ENCODE measurements at regions not wholly inside any gene's neighbourhood (a gene's known extent, or its start where the extent isn't known, plus 50 kb on each side); places are given as distances from the start of the nearest gene placed in this dataset.
A peak's percentile ranks its signal among the peaks of the same experiment; 100 is the strongest.

DNA sequence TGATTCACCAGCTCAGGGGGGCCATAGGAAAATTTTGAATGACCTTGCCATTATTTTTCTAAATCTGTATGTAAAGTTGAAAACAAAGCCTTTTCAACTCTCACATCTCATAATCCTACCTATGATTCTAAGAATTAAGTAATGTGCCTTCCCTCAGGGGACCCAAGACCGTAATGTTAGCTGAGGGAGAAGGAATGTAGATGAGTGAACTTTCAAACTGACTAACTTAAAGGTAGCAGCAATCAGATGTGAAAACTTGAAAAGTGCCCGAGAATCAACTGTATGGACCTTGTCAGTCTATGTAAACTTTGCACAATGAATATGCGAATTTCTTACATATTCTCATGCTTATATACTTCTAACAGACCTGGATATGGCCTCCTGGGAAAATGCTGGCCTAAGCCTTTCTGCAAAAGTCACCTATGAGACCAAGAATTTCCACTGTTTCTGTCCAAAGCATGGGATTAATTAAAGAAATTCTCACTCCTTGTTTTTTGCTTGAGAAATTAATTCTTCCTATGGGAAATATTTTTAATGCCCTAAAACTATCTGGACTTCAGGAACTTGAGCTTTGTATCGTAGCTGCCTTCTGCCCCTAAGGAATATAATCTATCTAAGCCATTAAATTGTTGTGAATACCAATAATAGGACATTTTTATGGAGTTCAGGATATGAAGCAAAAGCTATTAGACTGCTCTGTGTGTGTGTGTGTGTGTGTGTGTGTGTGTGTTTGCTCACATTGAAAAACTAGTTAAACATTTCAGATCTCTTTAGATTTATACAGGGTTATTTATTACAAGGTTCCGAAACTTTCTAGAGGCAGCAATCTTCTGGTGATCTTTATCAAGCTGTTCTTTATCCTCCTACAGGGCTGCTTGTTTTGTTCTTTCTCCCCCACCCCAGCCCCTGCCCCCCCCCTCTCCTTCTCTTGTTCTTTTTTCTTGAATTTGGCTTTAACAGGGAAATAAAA is 169.1 kb upstream of the CLINT1 start:
- DNase-seq (ENCODE audit: low spot score in 2 of 2) (no peak), ATAC-seq (no peak)
- H3K9me3 Mint-ChIP-seq, result no peaks in the 10 kb centered on the region
- H3K36me3 Mint-ChIP-seq, result no peaks in the 10 kb centered on the region
- H3K27ac Mint-ChIP-seq, result no peak overlapping the region

DNA sequence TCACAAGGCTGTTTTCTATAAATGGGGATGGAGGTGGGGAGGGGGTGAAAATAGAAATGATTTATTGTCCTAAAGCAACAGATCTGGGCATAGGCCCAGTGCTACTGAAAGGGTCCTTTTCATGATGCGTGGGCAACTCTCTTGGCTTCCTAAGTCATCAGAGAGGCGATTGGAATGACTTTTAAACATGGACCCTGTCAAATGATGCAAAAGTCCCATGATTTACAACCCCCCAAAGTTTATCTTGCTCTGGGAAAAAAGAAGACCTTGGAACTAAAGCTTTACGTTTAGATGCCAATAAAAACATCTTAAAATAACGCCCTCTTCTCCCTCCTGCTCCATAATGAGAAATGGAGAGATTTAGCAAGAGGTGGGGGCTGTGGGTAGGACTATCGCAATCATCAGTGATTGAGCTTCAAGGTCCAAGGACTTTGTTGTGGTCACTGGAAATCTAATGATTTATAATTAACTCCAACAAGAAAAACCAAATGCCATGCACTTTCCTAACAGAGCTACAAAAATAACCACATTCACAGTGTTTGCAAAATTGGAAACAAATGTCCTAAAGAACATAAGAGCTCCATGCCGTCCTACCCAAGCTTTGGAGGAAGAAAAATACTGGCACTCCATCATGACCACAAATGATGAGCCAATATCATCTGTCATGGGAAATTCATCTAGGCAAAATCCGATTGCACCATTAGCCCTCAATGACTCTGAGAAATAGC is 167.5 kb upstream of the CLINT1 start:
- Mint-ChIP-seq H3K36me3 (no peaks in the 10 kb centered on the region), H3K27ac (no peak overlapping the region), H3K9me3 (no peaks in the 10 kb centered on the region)
- no peak for ATAC-seq
- no peak for DNase-seq (ENCODE audit: low spot score in 2 of 2)

DNA sequence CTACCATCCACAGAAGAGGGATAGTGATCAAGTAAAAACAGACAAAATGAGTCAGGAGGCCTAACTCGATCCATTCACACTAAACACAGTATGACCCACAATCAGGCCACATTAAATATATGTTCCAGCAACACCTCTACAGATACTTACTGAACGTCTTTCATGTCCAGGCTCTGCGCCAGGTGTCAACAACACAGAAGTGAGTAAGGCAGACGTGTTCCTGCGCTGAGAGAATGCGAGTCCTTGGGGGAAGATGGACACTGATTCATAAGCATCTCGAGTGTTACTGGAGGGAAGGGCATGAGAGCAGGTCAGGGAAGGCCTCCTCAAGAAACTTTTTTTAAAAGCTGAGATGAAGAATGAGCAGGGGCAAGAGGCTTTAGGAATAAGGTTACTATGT is 164.3 kb upstream of the CLINT1 start:
- Mint-ChIP-seq H3K9me3 (no peaks in the 10 kb centered on the region), H3K27ac (no peak overlapping the region), H3K36me3 (no peaks in the 10 kb centered on the region)
- no peak for ATAC-seq
- no peak for DNase-seq (ENCODE audit: low spot score in 2 of 2)

DNA sequence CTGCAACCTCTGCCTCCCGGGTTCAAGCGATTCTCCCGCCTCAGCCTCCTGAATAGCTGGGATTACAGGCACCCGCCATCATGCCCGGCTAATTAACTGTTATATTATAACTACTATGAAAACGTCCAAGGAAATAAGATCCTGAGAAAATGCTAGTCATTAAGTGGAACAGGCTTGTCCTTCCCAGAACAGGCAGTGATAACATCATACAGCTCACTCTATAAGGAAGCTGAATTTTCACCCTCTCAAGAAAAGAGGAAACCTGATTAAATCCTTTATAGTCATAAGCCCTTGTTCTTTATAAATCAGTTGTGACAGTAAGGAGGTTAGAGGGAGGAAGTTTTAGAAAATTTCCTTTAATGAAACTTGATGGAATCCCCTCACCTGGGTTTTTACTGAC is 163.9 kb upstream of the CLINT1 start:
- H3K27ac Mint-ChIP-seq, result no peak overlapping the region
- no peaks in the 10 kb centered on the region for H3K9me3 Mint-ChIP-seq
- ATAC-seq (no peak), DNase-seq (ENCODE audit: low spot score in 2 of 2) (no peak)
- H3K36me3 Mint-ChIP-seq, result no peaks in the 10 kb centered on the region

DNA sequence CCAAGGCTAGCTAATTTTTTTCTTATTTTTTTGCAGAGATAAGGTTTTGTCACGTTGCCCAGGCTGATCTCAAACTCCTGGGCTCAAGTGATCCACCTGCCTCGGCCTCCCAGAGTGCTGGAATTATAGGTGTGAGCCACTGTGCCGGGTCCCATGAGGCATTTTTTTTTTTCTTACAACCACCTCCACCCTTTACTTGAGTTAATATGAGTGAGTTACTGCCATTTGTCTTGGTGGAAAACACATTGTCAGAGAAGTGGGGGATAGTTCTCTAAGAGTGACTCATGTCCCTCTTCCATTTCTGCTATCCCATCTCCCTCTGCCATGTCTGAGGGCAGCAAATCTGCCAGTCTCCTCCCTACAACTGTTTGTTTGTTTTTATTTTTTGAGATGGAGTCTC is 163.4 kb upstream of the CLINT1 start:
- ATAC-seq, result no peak
- Mint-ChIP-seq H3K27ac (no peak overlapping the region), H3K36me3 (no peaks in the 10 kb centered on the region), H3K9me3 (no peaks in the 10 kb centered on the region)
- DNase-seq (ENCODE audit: low spot score in 2 of 2), result no peak

DNA sequence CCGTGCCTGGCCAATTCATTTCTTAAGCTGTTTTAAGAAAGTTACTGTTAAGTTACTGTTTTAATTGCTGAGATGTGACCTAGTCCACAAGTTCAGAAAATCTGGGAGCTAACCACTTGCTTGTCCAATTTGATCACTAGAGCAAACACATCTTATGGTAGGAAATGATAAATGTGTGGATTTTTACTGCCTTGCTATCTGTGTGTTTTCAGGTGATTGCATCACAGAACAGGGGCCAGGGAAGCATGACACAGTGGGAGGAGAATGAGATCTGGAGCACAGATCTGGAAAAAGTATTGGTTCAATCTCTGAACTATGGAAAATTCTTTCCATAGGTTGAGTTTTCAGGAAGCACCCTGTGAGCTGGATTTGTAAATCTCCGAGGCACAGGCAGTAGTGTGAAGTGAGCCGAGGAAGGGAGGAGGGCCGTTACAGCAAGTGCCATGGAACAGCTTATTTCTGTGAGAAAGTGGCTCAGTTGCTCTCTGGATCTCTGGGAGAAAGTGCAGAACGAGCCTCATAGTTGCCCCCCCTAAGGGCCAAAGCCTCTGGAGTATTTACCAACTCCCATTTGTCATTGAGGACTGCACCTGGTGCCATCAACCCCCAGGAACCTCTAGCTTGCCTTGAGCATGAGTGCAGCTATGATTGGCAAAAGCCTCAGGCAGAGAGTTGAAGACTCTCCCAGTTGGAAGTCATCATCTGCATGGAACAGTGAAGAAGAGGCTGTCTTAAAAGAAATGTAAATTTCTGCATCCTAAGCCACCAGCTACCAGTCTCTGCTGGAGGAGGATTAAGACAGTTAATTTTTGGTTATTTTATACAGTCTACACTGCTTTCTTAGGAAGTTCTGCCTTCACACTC is 161.8 kb upstream of the CLINT1 start:
- no peak overlapping the region for H3K27ac Mint-ChIP-seq
- ATAC-seq, result no peak

DNA sequence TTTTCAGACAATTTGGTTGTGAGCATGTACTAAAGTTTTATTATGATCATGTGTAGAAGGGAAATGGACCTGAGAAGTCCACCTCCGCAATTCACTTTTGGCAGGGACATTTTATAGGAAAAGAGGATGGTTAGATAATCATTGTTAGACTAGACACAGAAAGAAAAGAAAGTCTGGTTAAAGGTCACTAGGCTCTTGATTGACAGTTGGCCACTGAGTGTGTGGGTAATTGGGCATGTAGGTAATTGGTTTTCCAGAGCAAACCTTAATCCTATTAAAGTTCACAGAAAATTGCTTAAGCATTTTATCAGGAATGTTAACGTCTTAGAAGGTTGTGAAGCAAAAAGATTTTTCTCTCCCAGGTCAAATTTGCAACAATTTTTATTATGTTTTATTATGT is 158.5 kb upstream of the CLINT1 start:
- ATAC-seq (no peak), DNase-seq (ENCODE audit: low spot score in 2 of 2) (no peak)
- Mint-ChIP-seq H3K36me3 (no peaks in the 10 kb centered on the region), H3K27ac (no peak overlapping the region), H3K9me3 (no peaks in the 10 kb centered on the region)

More for the DNA sequence above, 161.8 kb upstream of the CLINT1 start:
- Mint-ChIP-seq H3K36me3 (no peaks in the 10 kb centered on the region), H3K9me3 (no peaks in the 10 kb centered on the region)
- DNase-seq (ENCODE audit: low spot score in 2 of 2), result no peak

DNA sequence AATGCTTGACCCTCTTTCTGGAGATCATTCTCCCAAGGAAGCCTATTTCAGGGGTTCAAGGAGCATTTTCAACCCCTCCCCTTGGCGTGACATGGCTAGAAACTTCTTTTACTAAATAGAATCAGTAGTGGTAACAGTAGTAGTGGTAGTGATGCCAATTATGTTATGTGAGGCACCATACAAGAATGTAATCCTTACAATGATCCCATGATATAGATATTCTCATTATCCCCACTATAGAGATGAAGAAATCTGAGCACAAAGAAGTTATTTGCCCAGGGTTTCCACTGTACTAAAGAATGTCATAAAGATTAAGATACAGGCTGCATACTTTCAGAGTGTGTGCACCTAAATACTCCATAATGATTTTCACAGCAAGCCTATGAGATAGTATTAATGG is 155.4 kb upstream of the CLINT1 start:
- ATAC-seq (no peak), DNase-seq (ENCODE audit: low spot score in 2 of 2) (no peak)
- Mint-ChIP-seq H3K27ac (no peak overlapping the region), H3K9me3 (no peaks in the 10 kb centered on the region), H3K36me3 (no peaks in the 10 kb centered on the region)

DNA sequence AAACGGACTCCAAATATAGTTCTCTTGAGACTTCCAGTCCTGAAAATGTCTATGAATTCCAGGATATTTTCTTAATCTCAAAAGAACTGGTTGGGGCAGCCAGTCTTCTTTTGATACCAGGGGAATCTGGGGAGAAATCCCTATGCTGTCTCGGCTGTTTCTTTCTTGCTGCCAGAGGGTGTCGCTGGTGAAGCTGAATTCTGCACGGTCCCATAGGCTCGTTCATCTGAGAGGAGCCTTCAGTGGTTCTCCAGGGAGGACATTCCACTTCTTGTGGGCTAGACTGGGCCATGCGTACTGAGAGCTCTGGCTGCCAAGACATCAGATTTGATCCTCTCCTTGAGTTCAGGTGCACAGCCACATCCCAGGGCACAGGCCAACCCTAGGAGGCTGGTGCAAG is 155.0 kb upstream of the CLINT1 start:
- DNase-seq (ENCODE audit: low spot score in 2 of 2), result no peak

DNA sequence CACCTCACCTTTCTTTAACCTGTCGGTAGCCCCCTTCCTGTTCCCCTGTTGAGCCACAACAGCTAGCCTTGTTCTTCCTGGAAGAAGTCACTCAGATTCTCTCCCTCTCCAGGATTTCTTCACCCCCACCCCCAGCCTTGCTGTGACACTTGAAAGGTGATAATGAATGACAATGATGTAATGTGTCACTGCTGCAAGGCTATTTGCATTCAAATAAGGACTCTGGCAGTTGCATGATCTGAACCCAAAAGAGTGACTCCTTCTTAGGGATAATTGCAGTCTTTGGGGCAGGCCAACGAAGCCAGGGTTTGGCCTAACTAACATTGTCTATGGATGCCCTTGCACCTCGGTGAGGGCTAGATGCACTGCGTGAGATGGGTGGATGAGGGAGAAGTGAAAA is 154.4 kb upstream of the CLINT1 start:
- ATAC-seq (no peak), DNase-seq (ENCODE audit: low spot score in 2 of 2) (no peak)
- no peak overlapping the region for H3K27ac Mint-ChIP-seq
- H3K9me3 Mint-ChIP-seq, result no peaks in the 10 kb centered on the region
- no peaks in the 10 kb centered on the region for H3K36me3 Mint-ChIP-seq

More for the DNA sequence above, 155.0 kb upstream of the CLINT1 start:
- Mint-ChIP-seq H3K27ac (no peak overlapping the region), H3K36me3 (no peaks in the 10 kb centered on the region), H3K9me3 (no peaks in the 10 kb centered on the region)
- no peak for ATAC-seq

DNA sequence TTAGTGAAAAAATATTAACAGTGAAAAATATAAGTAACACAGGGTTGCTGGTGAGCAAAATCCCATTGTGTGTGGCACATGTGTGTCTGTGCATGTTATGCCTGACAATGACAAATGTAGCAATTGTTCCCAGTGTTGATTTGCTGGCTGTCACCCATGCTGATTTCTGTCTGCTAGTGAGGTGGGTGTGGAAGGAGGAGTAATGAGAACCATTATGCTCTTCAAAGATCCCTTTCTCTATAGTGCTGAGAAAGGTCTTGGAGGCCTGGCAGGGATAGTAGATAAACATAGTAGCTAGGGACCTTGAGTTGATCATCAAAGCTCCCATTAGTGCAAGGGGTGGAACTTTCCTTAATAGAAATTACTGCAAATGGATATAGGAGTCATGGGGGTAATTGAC is 152.5 kb upstream of the CLINT1 start:
- Mint-ChIP-seq H3K9me3 (no peaks in the 10 kb centered on the region), H3K27ac (no peak overlapping the region), H3K36me3 (no peaks in the 10 kb centered on the region)
- ATAC-seq, result no peak
- DNase-seq (ENCODE audit: low spot score in 2 of 2), result no peak

DNA sequence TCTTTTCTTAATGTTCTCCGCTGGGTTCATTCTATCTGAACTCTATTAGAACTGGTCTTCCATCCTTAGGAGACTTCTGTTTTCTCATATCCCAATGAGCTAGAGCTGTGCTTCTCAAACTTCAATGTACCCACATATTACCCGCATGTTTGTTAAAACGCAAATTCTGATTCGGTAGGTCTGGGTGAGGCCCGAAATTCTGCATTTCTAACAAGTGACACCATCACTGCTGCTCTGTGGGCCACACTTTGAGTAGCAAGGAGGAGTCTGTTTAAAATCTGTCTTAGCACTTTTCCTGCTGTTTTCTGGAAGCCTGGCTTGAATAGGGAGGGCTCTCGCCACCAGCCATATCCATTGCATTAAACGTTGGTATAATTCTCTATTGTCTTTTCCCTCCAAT is 151.9 kb upstream of the CLINT1 start:
- DNase-seq (ENCODE audit: low spot score in 2 of 2) (no peak), ATAC-seq (no peak)
- no peaks in the 10 kb centered on the region for H3K9me3 Mint-ChIP-seq
- no peak overlapping the region for H3K27ac Mint-ChIP-seq
- no peaks in the 10 kb centered on the region for H3K36me3 Mint-ChIP-seq

DNA sequence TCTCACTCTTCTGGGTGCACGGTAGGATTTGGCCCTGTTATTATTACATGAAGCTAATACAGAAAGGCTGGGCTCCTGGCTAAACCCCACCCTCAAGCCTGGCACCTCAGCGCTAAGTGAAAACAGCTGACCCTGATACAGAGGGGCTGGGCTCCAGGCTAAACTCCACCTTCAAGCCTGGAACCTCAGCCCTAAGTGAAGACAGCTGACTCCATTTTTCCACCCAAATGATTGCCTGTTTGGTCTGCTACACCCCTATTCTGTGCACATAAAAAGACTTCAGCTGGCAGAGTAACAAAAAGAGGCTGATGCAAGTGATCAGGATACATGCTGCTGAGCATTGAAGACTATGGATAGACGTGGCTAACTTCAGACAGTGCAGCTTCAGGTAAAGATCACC is 148.4 kb upstream of the CLINT1 start:
- H3K9me3 Mint-ChIP-seq, result no peaks in the 10 kb centered on the region
- no peak overlapping the region for H3K27ac Mint-ChIP-seq
- H3K36me3 Mint-ChIP-seq, result no peaks in the 10 kb centered on the region
- ATAC-seq, result no peak
- DNase-seq (ENCODE audit: low spot score in 2 of 2), result no peak

DNA sequence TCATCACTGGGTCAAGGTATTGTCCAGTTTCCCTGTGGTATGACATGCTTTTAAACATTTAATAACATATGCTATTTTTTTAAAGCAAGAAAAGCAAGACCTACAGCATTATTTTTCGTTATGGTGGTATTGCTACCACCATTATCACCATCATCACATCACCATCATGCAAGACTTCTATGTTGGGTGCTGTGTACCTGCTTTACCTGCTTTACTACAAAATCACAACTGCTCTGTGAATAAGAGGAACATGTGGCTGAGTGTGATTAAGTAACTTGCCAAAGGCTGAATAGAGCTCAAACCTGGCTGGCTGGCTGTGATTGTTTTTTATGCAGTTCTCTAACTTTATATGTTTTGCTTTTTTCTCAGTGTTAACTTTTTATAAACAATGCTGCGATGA is 140.8 kb upstream of the CLINT1 start:
- Mint-ChIP-seq H3K9me3 (no peaks in the 10 kb centered on the region), H3K27ac (no peak overlapping the region), H3K36me3 (no peaks in the 10 kb centered on the region)
- ATAC-seq (no peak), DNase-seq (ENCODE audit: low spot score in 2 of 2) (no peak)

DNA sequence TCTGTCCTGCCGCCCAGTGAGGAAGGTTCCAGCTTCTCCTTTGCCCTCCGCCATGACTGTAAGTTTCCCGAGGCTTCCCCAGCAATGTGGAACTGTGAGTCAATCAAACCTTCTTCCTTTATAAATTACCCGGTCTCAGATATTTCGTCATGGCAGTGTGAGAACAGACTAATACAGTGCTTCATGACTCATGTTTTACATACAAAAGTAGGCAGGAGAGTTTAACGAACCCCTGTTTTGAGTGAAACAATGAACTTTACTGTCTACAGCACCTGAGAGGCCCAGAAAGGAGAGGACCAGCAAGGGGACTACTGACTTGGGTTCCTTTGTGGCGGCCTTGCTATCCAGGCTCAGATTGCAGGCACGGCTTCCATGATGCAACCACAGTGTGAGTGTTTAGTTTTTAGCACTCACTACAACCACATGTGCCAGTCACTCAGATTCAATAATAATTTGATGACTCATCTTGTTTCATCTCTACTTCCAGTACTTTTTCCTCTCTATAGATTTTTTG is 139.1 kb upstream of the CLINT1 start:
- Mint-ChIP-seq H3K36me3 (no peaks in the 10 kb centered on the region), H3K9me3 (no peaks in the 10 kb centered on the region), H3K27ac (no peak overlapping the region)
- ATAC-seq, result peak in 1 of 2 donors; percentile 28
- DNase-seq (ENCODE audit: low spot score in 2 of 2), result no peak

DNA sequence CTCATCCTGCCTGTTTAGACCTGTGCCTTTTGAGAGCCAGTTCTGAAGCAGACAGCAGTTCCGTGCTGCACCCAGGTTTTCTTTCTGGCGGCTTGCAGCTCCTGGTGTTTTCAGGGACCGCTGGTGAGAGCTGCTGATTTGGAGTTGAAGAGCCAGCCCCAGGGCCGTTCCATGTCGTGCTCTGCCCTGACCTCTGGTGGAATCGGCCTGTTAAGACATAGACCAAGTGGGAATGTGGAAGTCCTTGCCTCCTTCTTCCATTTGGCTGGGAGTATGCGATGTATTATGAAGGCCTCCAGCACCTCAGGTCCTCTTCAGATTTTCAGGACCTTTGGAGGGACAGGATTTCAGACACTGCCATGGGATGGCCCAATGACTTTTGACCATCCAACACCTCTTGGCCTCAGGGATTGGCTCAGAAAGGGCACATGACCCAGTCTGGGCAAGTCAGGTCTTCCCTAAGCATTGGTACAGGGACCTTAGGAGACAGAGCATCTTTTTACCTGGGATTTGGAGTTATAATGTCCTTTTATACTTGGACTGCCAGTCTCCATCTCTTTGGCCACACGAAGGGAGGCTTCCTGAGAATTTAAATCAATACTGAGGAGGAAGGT is 136.1 kb upstream of the CLINT1 start:
- H3K9me3 Mint-ChIP-seq, result no peaks in the 10 kb centered on the region
- no peaks in the 10 kb centered on the region for H3K36me3 Mint-ChIP-seq
- H3K27ac Mint-ChIP-seq, result no peak overlapping the region
- DNase-seq (ENCODE audit: low spot score in 2 of 2), result peak in 1 of 2 donors; percentile 47
- ATAC-seq, result peak; percentile 70 to 86

Measured in activated naive CD4-positive, alpha-beta T cell treated with anti-CD3 and anti-CD28 coated beads, Interleukin-2, amount 50 U/mL, for 72 hours (primary cell).